ENCODE measurements at regions not wholly inside any gene's neighbourhood (a gene's known extent, or its start where the extent isn't known, plus 50 kb on each side); places are given as distances from the start of the nearest gene placed in this dataset.

GRCh38 chr2:176601066-176601465 is 331.8 kb downstream of the MTX2 start:
- DNase-seq (ENCODE audit: low read depth, low spot score), result no peak

- DNase-seq (ENCODE audit: low read depth, low spot score), result no peak
Measured at GRCh38 chr2:176612036-176612435, 342.8 kb downstream of the MTX2 start.

DNA sequence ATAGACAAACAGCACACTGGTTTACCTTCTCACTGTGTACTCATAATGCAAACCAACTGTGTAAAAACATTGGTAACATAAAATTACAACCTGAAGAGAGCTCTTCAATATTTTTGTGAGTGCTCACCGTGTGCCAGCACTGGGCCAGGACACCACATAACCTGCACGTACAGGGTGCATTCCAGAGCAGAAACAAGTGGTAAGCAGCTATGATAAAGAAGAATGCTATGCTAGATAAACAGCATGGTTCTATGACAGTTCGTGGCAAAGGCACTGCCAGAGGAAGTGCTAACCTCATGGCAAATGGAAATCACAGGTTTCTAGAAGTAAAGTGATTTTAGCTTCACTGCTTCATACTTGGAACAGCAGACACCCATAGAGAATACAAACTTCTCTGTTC is 343.5 kb downstream of the MTX2 start:
- DNase-seq (ENCODE audit: low read depth, low spot score), result no peak

GRCh38 chr2:176613323-176613987 is 344.2 kb downstream of the MTX2 start:
- no peak for DNase-seq (ENCODE audit: low read depth, low spot score)

DNA sequence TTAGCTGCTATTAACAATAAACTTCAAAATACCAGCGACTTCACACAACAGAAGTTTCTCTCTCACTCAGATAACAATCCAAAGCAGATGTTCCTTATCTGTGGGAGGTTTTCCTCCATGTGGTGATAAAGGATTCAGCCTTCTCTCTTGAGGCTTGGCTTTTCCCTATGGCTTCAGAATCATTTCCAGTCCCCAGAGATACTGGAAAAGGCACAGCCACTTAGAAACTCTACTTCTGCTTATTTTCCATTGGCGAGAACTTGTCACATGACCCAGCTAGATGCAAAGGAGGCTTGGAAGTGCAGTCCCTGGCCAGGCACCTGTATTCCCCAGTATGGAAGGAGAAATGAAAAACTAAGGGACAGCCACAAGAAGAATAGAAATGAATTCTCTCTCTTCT is 344.8 kb downstream of the MTX2 start:
- no peak for DNase-seq (ENCODE audit: low read depth, low spot score)

DNA sequence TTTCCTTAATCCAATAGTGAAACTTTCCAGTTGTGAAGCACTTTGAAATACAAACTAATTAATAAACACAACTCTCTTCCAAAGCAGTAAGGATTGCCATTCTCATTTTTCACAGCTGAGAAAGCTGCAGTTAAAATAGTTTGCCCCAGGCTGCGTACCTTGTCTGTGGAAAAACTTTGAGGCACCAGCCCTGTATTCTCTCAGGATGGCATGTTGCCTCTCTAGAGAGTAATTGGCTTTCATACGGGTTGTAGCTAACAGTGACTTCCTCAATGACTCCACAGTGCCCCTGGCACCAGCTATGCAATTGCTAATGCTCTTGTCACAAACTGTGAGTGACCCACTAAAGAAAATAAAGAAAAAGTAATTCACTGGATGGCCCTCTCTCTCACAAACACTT is 345.7 kb downstream of the MTX2 start:
- DNase-seq (ENCODE audit: low read depth, low spot score), result no peak

DNA sequence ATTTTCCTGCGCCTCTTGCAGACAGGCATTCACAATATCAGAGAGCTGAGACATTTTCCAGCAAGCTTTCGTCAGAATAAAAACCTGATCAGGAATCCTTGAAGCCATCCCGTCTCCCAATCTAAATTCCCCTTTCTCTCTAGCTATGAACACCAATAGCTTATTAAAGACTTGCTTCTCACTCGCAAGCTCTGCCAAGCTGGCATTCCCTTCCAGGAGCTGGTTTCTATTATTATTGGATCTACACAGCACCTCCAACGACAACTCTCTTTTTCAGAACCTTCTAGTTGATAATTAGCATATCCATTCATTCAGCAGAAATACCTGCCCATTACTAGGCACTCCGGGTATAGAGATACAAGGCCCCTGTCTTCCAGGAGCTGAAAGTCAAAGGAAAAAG is 350.3 kb downstream of the MTX2 start:
- DNase-seq (ENCODE audit: low read depth, low spot score), result no peak

DNA sequence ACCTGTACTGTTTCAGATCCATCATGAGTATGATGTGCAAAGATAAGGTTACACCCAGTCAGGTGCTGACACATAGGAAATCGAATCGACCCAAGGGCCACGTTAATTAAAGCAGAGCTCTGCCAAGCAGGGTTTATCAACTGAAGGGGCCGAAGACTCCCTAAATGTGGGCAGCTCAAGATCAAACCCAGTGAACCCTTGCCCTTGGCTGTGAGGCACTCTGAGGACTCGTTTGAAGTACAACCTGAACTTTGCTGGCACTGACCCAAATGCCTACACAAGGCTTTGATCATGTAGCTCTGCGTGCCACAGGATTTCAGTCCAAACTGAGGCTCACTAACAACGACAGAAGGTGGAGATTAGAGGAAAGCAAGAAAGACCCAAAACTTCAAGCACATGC is 352.1 kb downstream of the MTX2 start:
- DNase-seq (ENCODE audit: low read depth, low spot score), result no peak

GRCh38 chr2:176622792-176623191 is 353.6 kb downstream of the MTX2 start:
- DNase-seq (ENCODE audit: low read depth, low spot score), result no peak

GRCh38 chr2:176626796-176627195 is 357.6 kb downstream of the MTX2 start:
- DNase-seq (ENCODE audit: low read depth, low spot score), result no peak

GRCh38 chr2:176628438-176628837 is 359.2 kb downstream of the MTX2 start:
- DNase-seq (ENCODE audit: low read depth, low spot score), result no peak

- no peak for DNase-seq (ENCODE audit: low read depth, low spot score)
Measured at GRCh38 chr2:176633754-176634153, 364.5 kb downstream of the MTX2 start.

- no peak for DNase-seq (ENCODE audit: low read depth, low spot score)
Measured at GRCh38 chr2:176636401-176636800, 367.2 kb downstream of the MTX2 start.

DNA sequence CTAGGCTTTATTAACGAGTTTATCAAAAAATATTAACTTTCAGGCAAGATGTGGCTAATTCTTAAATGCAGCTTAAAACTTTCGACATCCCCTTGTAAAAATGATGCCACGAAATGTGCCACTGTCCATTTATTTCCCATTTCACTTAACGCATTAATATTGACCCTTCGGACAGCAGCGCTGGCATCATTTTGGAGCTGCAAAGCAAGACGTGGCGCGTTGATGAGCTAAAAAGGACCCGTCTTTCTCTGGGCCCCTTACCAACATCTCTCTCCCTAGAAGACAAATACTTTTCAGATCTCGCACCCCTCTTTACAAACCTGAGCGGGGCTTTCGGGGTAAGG is 367.9 kb downstream of the MTX2 start:
- no peak for DNase-seq (ENCODE audit: low read depth, low spot score)

- no peak for DNase-seq (ENCODE audit: low read depth, low spot score)
Measured at GRCh38 chr2:176637486-176638166, 368.4 kb downstream of the MTX2 start.

DNA sequence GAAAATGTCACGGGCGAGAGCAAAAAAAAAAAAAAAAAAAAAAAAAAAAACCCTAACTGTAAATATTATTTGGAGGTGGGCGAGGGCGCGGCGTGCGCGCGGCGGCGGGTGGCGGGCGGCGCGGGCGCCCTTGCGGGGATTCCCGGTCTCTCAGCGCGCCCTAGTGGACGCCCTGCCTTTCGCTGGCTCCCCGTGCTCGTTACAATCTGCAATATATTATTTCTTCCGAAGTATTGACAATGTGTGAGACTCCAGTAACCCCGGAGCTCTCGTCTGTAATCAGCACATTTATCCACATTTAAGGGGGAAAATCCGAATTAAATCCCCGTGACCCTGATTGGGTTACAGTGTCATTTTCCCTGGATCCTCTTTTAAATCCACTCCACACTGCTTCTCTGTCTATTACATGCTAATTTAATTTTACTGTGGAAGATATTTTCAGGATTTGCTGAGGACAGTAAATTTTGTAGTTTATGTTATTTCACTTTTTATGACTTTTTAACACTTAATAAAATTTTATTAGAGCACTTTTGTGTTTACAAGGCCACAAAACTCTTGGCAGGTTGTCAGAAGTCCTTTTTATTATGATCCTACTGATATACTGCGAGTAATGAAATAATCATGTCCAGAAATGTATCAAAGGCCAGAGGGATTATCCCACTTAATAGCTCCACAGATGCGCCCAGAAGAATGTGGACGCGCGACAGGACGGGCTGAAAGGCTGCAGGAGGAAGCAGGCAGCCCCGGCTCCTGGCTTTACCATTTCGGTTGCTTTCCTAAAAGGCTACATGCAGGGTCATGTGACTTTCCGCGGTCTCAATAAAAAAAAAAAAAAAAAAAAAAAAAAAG is 369.1 kb downstream of the MTX2 start:
- no peak for DNase-seq (ENCODE audit: low read depth, low spot score)

- no peak for DNase-seq (ENCODE audit: low read depth, low spot score)
Measured at GRCh38 chr2:176639016-176639343, 369.7 kb downstream of the MTX2 start.

DNA sequence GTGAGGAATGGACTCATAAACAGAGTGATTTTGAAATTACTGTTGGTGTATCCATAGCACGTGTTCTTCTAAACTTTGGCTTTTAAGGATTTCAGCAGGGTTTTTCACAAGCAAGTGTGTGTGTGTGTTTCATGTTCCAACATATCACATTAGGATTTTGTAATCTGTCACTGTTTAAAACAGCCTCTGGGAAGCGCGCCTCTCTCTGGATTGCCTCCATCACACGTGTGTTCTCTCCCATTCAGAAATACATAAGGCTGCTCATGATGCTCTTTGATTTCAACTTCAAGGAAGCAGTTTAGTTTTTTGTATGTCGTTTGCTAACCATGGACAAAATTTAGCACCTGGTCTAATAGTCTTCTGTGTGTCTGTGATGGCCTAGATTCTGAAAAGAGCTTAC is 370.4 kb downstream of the MTX2 start:
- DNase-seq (ENCODE audit: low read depth, low spot score), result no peak

DNA sequence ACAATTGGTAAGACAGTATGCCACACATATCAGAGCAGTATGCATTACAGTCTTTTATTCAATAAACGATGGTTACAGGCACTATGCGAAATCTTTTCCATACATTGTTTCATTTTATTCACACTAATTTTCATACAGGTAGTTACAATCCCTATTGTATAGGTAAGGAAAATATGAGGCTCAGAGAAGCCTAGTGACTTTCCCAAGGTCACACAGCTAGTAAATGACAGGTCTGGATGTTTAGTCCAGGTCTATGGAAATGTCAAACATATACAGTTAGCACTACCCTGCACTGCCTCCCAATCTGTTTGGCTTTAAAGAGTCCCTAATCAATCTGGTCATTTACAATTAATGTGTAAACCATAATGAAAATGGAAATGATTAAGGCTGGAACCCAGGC is 372.2 kb downstream of the MTX2 start:
- no peak for DNase-seq (ENCODE audit: low read depth, low spot score)

DNA sequence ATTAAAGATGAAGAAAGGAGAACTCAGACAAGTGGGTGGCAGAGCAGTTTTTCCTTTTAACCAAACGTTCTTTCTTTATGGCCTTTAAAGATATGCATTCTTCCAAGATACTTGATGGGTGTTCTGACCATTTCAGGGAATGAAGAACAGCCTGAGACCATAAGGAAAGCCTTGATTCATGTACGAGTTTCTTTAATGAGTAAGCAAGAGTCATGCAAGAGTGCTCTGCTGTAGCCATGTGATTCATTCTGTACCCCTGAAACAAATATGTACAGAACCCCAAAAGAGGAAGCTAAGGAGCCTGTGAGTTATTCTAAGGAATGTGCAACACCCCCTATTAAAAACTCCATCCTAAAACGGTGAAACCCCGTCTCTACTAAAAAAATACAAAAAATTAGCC is 372.8 kb downstream of the MTX2 start:
- no peak for DNase-seq (ENCODE audit: low read depth, low spot score)

DNA sequence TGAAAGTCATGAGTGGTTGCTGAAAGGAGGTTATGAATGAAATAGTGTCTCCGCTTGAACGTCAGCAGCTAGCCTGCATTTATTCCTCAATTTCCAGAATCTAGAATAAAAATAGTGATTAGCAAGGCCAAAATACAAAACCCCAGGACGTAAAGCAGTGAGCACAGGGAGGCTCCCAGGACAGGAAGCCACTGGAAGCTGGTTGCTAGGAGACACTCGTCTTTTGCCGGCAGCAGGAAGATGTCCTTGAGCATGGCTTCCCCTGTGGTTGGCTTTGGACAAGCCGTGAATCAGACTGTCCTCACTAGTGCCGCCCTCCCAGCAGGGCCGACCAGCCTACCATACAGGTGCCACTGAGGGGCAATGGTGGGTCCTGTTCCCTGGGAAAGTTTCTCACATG is 374.4 kb downstream of the MTX2 start:
- DNase-seq (ENCODE audit: low read depth, low spot score), result no peak

- DNase-seq (ENCODE audit: low read depth, low spot score), result no peak
Measured at GRCh38 chr2:176645494-176645893, 376.3 kb downstream of the MTX2 start.

GRCh38 chr2:176646033-176646615 is 376.9 kb downstream of the MTX2 start:
- no peak for DNase-seq (ENCODE audit: low read depth, low spot score)

Measured in smooth muscle cell of the brain vasculature (primary cell).